Thoracic aorta (tissue), 2 donors: ENCODE measurements at regions not wholly inside any gene's neighbourhood (a gene's known extent, or its start where the extent isn't known, plus 50 kb on each side); places are given as distances from the start of the nearest gene placed in this dataset.
A peak's percentile ranks its signal among the peaks of the same experiment; 100 is the strongest.

Experiments
- ATAC-seq: fragments of 150-250 bp; one replicate; pipeline ENCODE4 v1.8.0; 2017; ENCODE audit warnings: low read depth; ENCODE audit not compliant: insufficient number of reproducible peaks, low FRiP score
- DNase-seq: peaks from one replicate; pipeline ENCODE4 v3.0.0-alpha.2; 2020; ENCODE audit warnings: low spot score
- H3K27ac ChIP-seq, 2 donors: fragments of 200-600 bp; sonication (generic); 1 replicate in 1 of 2; 2 replicates in 1 of 2; pipeline ENCODE4 v1.5.1; 2016; ENCODE audit warnings: mild to moderate bottlenecking in 2 of 2, moderate library complexity in 2 of 2
- H3K27me3 ChIP-seq: fragments of 200-600 bp; sonication (generic); replicated peaks from 2 replicates; pipeline ENCODE4 v1.6.0; 2016; ENCODE audit warnings: mild to moderate bottlenecking; ENCODE audit not compliant: insufficient read depth
- H3K36me3 ChIP-seq: fragments of 200-600 bp; sonication (generic); one replicate; pipeline ENCODE4 v1.5.1; 2016
- H3K4me1 ChIP-seq, 2 donors: fragments of 200-600 bp; sonication (generic); 1 replicate in 1 of 2; 2 replicates in 1 of 2; pipeline versions ENCODE4 v1.5.1 to v1.6.0; 2016; ENCODE audit warnings: low read depth in 2 of 2, mild to moderate bottlenecking in 1 of 2; ENCODE audit not compliant: control insufficient read depth in 1 of 2
- H3K4me3 ChIP-seq: fragments of 200-600 bp; sonication (generic); 2 replicates; pipeline ENCODE4 v1.5.1; 2016; ENCODE audit warnings: mild to moderate bottlenecking
- H3K9me3 ChIP-seq: fragments of 200-600 bp; sonication (generic); 2 replicates; pipeline ENCODE4 v1.5.1; 2016
- CTCF ChIP-seq: fragments of 200-600 bp; sonication (generic); IDR thresholded peaks from one replicate; pipeline ENCODE4 v1.5.1; 2019; ENCODE audit warnings: antibody characterized with exemption

GRCh38 chr7:3245077-3245476, 56.0 kb upstream of the SDK1 start:
- Histone ChIP-seq H3K27ac (peak overlapping the region; percentile 77 to 80), H3K27me3 (no peaks in the 10 kb centered on the region), H3K9me3 (peaks cover 3% of the 10 kb centered on the region), H3K36me3 (no peaks in the 10 kb centered on the region), H3K4me1 (peaks cover 9 to 35% of the 10 kb centered on the region in 2 donors), H3K4me3 (peak overlapping the region; percentile 9)
- no peak for TF ChIP-seq CTCF
- ATAC-seq (no peak), DNase-seq (no peak)

DNA sequence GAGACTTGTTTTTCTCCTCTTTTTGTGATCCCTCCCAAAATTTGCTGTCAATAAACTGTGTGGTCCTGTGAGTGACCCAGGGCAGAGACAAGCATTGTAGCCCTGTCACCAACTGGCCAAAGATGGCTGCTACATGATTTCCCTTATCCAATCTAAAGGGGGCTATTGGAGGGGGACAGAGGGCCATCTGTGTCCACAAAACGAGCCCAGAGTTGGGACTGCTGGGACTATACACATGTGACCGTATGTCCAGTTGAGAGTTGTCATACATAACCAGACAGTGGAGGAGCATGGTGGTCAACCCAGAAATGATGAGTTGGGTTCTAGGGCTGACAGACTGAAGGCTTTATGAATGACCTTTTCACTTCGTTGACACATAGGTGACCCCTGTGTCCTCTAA, 55.3 kb upstream of the SDK1 start:
- DNase-seq (no peak), ATAC-seq (no peak)
- TF ChIP-seq CTCF, result no peak
- H3K27ac ChIP-seq, result peak overlapping the region; percentile 77 to 80
- H3K27me3 ChIP-seq, result no peaks in the 10 kb centered on the region
- no peaks in the 10 kb centered on the region for H3K36me3 ChIP-seq
- peaks cover 9 to 35% of the 10 kb centered on the region in 2 donors for H3K4me1 ChIP-seq
- H3K4me3 ChIP-seq, result no peak overlapping the region
- H3K9me3 ChIP-seq, result peaks cover 3% of the 10 kb centered on the region

GRCh38 chr7:3246127-3246526, 54.9 kb upstream of the SDK1 start:
- H3K27me3 ChIP-seq, result no peaks in the 10 kb centered on the region
- H3K4me1 ChIP-seq, result peaks cover 9 to 35% of the 10 kb centered on the region in 2 donors
- H3K9me3 ChIP-seq, result peaks cover 3% of the 10 kb centered on the region
- peak overlapping the region; percentile 77 to 80 for H3K27ac ChIP-seq
- DNase-seq (no peak), ATAC-seq (no peak)
- H3K4me3 ChIP-seq, result no peak overlapping the region
- no peak for TF ChIP-seq CTCF
- no peaks in the 10 kb centered on the region for H3K36me3 ChIP-seq

DNA sequence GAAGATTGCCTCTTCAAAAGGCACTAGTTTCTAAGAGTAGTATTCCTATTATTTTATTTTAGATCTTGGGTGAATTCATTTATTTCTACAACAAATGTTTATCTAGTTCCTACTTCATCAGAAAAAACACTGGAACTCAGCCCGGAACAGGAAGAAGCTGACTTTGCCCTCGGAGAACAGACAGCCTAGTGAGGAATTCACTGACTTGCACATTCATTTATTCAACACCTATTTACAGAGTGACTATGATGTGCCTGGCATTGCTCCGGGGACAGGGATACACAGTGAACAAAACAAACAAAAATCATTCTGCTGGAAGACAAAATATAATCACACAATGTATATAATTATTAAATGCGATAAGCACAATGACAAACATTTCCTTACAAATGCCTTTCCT, 54.4 kb upstream of the SDK1 start:
- peaks cover 3% of the 10 kb centered on the region for H3K9me3 ChIP-seq
- H3K36me3 ChIP-seq, result no peaks in the 10 kb centered on the region
- no peak overlapping the region for H3K4me3 ChIP-seq
- peaks cover 9 to 35% of the 10 kb centered on the region in 2 donors for H3K4me1 ChIP-seq
- H3K27me3 ChIP-seq, result no peaks in the 10 kb centered on the region
- peak overlapping the region in 1 of 2 donors; percentile 80 for H3K27ac ChIP-seq
- ATAC-seq (no peak), DNase-seq (no peak)
- TF ChIP-seq CTCF, result no peak

GRCh38 chr7:3250725-3251124, 50.3 kb upstream of the SDK1 start:
- ATAC-seq, result no peak
- no peak for TF ChIP-seq CTCF
- peaks cover 3% of the 10 kb centered on the region for H3K9me3 ChIP-seq

More at GRCh38 chr7:3250725-3251124, 50.3 kb upstream of the SDK1 start:
- no peaks in the 10 kb centered on the region for H3K27me3 ChIP-seq
- DNase-seq, result no peak
- peaks cover 0 to 7% of the 10 kb centered on the region in 2 donors for H3K4me1 ChIP-seq
- H3K36me3 ChIP-seq, result no peaks in the 10 kb centered on the region
- H3K4me3 ChIP-seq, result no peak overlapping the region
- H3K27ac ChIP-seq, result no peak overlapping the region
